GM18873 (cell line): ENCODE measurements at regions not wholly inside any gene's neighbourhood (a gene's known extent, or its start where the extent isn't known, plus 50 kb on each side); places are given as distances from the start of the nearest gene placed in this dataset.

Source experiments
- ATAC-seq: cut with Tn5 transposase; IDR thresholded peaks from one replicate; pipeline ENCODE4 v1.9.1; 2021; ENCODE audit warnings: mild to moderate bottlenecking, moderate library complexity, moderate number of reproducible peaks; ENCODE audit not compliant: unreplicated experiment, low FRiP score

DNA sequence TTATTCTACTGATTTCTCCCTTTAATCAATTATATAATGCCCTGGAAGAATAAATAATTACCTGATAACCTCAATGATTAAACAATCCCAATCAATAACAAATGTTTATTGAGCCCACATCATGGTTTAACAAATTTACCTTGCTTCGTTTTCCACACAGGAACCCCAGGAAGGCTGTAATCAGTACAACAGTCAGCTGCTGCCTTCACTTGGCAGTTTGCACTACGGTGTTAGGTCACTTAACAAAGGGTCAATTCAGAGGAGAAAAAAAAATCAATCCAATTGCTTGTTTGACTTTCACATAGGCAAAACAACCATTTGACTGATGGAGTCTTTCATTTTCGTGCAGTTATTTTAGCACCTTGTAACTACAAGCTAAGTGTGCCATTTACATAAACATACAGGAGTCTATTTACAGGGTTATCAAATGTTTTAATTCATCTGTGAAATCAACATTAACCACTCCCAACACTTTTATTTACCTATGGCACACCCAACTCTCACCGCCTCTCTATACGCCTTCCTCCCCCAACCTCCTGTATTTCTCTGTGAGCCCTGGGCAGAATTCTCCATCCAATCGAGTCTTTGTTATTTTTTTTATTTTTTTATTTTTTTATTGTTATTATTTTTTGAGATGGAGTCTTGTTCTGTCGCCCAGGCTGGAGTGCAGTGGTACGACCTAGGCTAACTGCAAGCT is 140.4 kb upstream of the TAB2 start:
- no peak for ATAC-seq

- no peak for ATAC-seq
Observed at GRCh38 chr6:149179431-149179830, 138.1 kb upstream of the TAB2 start.

- no peak for ATAC-seq
Observed at GRCh38 chr6:149181304-149181703, 136.2 kb upstream of the TAB2 start.

- no peak for ATAC-seq
Observed at GRCh38 chr6:149182262-149182661, 135.2 kb upstream of the TAB2 start.

DNA sequence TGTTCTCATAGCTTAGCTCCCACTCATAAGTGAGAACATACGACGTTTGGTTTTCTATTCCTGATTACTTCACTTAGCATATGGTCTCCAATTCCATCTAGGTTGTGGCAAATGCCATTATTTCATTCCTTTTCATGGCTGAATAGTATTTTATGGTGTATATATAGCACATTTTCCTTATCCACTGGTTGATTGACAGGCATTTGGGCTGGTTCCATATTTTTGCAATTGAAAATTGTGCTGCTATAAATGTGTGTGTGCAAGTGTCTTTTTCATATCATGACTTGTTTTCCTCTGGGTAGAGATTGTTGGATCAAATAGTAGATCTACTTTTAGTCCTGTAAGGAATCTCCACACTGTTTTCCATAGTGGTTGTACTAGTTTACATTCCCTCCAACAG is 133.0 kb upstream of the TAB2 start:
- ATAC-seq, result no peak

DNA sequence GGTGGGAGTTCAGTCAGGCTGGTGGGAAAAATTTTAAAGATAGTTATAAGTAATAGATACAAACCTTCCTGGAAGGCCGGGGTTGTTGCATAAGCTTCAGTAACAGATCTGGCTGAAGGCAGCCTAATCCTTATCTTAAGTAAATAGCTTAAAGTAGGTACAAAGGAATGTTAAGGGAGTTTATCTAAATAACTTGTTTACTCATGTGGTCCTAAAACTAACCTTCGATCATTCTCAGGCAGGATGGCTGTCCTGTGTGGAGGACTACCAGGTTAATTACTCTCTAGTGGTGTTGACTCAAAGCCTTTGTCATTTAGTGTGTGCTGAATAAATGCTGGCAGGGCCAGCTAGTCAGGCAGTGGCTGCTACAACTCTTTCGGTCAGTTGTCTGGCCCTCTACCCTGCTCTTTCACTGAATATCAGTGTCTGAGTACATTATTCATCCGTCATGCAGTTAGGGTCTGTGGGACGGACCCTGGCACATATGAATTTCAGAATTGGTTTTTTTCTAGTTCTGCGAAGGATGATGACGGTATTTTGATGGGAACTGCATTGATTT is 131.6 kb upstream of the TAB2 start:
- ATAC-seq, result no peak

DNA sequence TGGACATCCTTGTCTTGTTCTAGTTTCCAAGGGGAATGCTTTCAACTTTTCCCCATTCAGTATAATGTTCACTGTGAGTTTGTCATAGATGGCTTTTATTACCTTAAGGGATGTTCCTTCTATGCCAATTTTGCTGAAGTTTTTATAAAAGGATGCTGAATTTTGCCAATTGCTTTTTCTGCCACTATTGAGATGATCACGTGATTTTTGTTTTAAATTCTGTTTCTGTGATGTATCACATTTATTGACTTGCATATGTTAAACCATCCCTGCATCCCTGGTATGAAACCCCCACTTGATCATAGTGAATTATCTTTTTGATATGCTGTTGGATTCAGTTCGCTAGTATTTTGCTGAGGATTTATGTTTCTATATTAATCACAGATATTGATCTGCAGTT is 130.6 kb upstream of the TAB2 start:
- ATAC-seq, result no peak

DNA sequence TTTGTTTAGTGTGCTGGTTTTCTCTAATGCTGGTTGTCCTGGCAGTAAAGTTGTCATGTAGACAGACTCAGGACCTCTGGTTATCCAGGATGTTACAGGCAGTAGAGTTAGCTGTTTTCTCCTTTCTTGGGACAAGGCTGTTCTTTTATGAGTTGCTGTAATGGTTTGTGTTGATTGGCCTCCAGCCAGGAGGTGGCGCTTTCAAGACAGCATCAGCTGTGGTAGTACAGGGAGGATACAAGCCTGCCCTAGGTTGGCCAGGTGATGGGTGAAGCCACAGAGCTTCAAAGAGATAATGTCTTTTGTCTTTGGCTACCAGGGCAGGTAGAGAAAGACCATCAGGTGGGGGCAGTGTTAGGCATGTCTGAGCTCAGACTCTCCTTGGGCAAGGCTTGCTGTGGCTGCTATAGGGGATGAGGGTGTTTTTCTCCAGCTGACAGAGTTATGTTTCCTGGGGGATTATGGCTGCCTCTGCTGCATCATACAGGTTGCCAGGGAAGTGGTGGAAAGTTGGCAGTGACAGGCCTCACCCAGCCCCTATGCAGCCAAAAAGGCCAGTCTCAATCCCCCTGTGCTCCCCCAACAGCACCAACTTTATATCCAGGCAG is 127.2 kb upstream of the TAB2 start:
- ATAC-seq, result peak; percentile 56

GRCh38 chr6:149194820-149195558 is 122.5 kb upstream of the TAB2 start:
- ATAC-seq, result peak; percentile 50

DNA sequence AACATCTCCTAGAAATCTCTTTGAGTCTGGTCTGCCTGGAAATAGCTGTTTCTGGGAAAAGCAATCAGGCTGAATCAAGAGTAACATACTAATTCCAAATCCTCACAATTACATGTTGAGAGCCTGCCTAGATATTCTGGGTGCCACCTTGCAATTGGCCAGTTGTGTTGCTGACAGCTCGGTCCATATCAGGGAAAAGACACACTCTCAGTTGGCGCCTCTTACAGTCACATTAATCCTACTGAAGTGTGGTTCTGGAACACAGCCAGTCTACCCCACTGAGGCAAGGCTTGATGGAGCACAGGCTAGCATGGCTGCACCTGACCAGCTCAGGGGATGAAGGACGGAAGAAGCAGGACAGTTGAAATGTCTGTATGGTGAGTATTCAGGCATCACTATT is 121.4 kb upstream of the TAB2 start:
- ATAC-seq, result no peak

GRCh38 chr6:149197482-149197881 is 120.0 kb upstream of the TAB2 start:
- no peak for ATAC-seq

GRCh38 chr6:149198265-149198664 is 119.2 kb upstream of the TAB2 start:
- no peak for ATAC-seq

GRCh38 chr6:149200282-149200945 is 117.1 kb upstream of the TAB2 start:
- no peak for ATAC-seq

DNA sequence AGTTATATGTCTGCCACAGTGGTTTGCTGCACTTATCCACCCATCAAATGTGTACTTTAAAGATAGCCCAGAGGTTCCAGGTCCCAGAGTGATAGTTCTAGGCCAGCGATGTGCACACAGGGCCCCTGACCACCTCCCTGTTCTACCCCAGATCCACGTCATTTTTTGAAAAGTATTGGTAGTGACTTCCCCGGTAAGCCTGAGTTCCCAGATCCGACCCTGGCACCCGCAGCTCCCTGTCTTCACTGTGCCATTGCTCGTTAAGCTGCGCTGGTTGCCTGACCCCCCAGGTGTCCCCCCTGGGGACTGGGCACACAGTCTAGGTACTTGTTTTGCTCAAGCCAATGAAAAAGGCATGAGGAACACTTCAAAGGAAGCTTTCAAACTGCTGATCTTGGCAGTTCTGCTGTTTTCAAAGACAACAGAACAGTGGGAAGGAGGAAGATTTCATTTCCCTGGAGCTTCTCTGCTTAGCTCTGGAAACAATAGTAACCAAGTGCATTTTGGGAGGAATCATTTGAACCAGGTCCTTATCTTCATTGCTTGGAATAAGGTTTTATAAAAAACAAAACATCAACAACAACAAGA is 116.3 kb upstream of the TAB2 start:
- no peak for ATAC-seq

GRCh38 chr6:149202100-149202499 is 115.4 kb upstream of the TAB2 start:
- ATAC-seq, result no peak

DNA sequence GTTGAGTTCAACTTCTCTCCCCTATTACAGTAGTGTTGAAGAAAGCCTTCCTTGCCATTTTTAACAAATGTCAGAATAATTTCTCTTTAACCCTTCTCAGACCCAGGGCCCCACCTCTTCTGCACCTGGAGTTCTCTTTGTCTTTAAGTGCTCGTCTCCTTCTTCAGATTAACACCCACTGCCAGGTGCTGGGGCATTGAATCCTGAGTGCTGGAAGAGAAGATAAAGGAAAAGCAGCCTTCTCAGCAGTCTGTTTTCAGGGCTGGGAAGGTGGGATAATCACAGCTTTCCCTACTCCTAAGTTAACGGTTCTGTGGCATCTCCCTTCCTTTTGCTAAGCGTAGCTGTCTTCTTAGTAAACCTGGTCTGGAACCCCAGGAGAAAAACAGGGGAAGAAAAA is 114.6 kb upstream of the TAB2 start:
- no peak for ATAC-seq

- no peak for ATAC-seq
Observed at GRCh38 chr6:149203509-149203908, 114.0 kb upstream of the TAB2 start.

DNA sequence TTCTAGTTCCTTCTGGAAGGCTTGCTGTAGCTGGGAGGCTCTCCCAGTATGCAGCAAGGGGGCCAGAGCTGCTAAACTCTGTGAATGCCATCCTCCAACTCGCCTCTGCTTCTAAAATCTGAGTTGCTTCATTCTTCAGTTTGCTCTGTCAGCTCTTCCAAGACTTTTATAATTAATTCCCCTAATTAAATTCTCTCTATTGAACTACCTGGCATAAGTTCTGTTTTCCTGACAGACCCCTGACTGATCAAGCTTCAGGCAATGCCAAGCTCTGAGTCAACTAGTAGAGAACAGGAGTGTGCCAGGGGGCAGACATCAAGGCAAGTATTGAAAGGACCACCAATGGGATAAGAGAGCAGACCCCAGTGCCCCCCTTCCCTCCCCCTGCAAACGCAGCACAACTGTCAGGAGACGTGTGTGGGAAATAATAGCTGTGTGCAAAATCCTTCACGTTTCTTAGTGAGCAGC is 109.3 kb upstream of the TAB2 start:
- no peak for ATAC-seq

GRCh38 chr6:149209871-149210775 is 107.4 kb upstream of the TAB2 start:
- no peak for ATAC-seq
